BJ (cell line): ENCODE measurements at regions not wholly inside any gene's neighbourhood (a gene's known extent, or its start where the extent isn't known, plus 50 kb on each side); places are given as distances from the start of the nearest gene placed in this dataset.

Source experiments
- CTCF ChIA-PET: fragments of 350-600 bp; formaldehyde crosslinking; extraction: SDS; loops from one replicate; lab custom pipeline; 2021; ENCODE audit warnings: antibody characterized with exemption, inconsistent platforms; lab: Yijun Ruan, JAX
- POLR2A ChIA-PET: fragments of 300-600 bp; sonication (Branson Sonifier 250); formaldehyde crosslinking; extraction: SDS; loops from one replicate; lab custom pipeline; 2021; ENCODE audit warnings: antibody characterized with exemption; lab: Charles Lee
- DNase-seq: peaks from one replicate; pipeline ENCODE4 v3.0.0-alpha.2; 2011; ENCODE audit warnings: low read depth
- H3K27me3 ChIP-seq: 2 replicates; pipeline ENCODE4 v1.6.0; 2011; ENCODE audit warnings: low read length; ENCODE audit not compliant: control insufficient read depth, insufficient read depth
- H3K36me3 ChIP-seq: 2 replicates; pipeline ENCODE4 v1.5.1; 2011; ENCODE audit warnings: low read length; ENCODE audit not compliant: control insufficient read depth, insufficient read depth
- H3K4me3 ChIP-seq: 2 replicates; pipeline ENCODE4 v1.5.1; 2011; ENCODE audit warnings: low read depth, mild to moderate bottlenecking, control low read depth, low read length
- CTCF ChIP-seq: IDR thresholded peaks from 2 replicates; pipeline ENCODE4 v1.5.1; 2011; ENCODE audit warnings: low read depth, mild to moderate bottlenecking, control low read depth, inconsistent platforms, low read length, moderate library complexity; ENCODE audit not compliant: insufficient read depth

GRCh38 chr4:171534391-171534790, 278.8 kb upstream of the GALNTL6 start:
- ChIA-PET CTCF (no interaction called here), POLR2A (no interaction called here)
- TF ChIP-seq CTCF = no peak
- Histone ChIP-seq H3K4me3 (no peak overlapping the region), H3K27me3 (no peaks in the 10 kb centered on the region), H3K36me3 (no peaks in the 10 kb centered on the region)
- DNase-seq = no peak

DNA sequence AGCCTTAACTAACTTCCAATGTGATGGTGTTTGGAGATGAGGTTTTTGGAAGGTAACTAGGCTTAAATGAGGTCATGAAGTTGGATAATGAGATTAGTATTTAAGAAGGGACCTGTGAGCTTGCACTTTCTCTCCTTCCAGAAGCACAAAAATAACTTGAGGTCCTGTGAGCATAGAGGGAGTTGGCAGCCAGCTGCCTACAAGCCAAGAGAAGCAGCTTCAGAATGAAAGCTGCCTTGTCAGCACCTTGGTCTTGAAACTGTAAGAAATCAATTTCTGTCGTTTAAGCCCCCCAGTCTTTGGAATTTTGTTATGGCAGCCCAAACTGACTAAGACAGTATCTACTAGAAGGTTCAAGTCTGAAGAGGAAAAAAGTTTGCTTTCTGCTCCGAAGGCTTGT, 280.2 kb upstream of the GALNTL6 start:
- TF ChIP-seq CTCF = no peak
- Histone ChIP-seq H3K36me3 (no peaks in the 10 kb centered on the region), H3K27me3 (no peaks in the 10 kb centered on the region), H3K4me3 (no peak overlapping the region)
- ChIA-PET CTCF (no interaction called here), POLR2A (no interaction called here)
- no peak for DNase-seq

DNA sequence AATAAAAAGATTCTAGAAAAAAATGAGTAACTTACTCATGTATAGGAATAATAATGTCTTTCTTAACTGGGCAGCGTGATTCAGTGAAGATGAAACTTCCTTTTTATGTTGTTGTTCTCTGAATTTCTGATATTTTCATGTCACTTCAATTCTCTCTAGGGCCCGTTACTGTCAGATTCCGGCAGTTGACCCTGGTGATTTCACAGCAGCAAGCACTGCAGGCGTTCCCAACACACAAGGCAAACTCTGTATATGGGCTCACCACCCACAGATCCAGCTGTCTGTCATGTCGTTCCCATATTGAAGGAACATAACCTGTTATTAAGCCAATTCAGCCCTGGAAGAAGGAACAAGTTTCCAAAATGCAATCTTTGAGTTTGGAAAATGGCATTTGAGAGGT, 288.3 kb upstream of the GALNTL6 start:
- Histone ChIP-seq H3K27me3 (no peaks in the 10 kb centered on the region), H3K36me3 (no peaks in the 10 kb centered on the region), H3K4me3 (no peak overlapping the region)
- ChIA-PET CTCF (no interaction called here), POLR2A (no interaction called here)
- TF ChIP-seq CTCF = no peak
- DNase-seq = no peak

DNA sequence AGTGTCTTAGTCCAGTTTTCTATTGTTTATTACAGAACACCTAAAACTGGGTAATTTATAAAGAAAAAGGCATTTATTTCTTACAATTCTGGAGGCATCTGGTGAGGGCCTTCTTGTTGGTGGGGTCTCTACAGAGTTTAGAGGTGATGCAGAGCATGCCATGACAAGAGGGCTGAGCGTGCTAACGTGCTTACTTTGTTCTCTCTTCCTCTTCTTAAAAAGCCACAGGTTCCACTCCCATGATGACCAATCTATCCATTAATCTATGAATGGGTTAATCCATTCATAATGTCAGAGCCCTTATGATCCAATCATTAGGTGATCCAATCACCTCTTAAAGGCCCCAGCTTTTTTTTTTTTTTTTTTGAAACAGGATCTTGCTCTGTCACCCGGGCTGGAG, 291.5 kb upstream of the GALNTL6 start:
- DNase-seq = no peak
- no peaks in the 10 kb centered on the region for H3K27me3 ChIP-seq
- TF ChIP-seq CTCF = no peak
- no peaks in the 10 kb centered on the region for H3K36me3 ChIP-seq
- no peak overlapping the region for H3K4me3 ChIP-seq
- ChIA-PET CTCF (no interaction called here), POLR2A (no interaction called here)

- ChIA-PET POLR2A (no interaction called here), CTCF (interaction anchor here (0.5 kb wide), 1 partner anchor 302 kb away, joined by 5 read pairs; no protein-coding TSS in a partner anchor)
- no peaks in the 10 kb centered on the region for H3K36me3 ChIP-seq
- no peak for TF ChIP-seq CTCF
- H3K4me3 ChIP-seq = no peak overlapping the region
- H3K27me3 ChIP-seq = no peaks in the 10 kb centered on the region
- DNase-seq = no peak
Observed at GRCh38 chr4:171519457-171519856, 293.7 kb upstream of the GALNTL6 start.
